ENCODE measurements at regions not wholly inside any gene's neighbourhood (a gene's known extent, or its start where the extent isn't known, plus 50 kb on each side); places are given as distances from the start of the nearest gene placed in this dataset.

- H3K36me3 ChIP-seq (replicated peaks in 1 of 2; ENCODE audit: insufficient read depth in 1 of 2, low read depth in 2 of 2) = no peaks in the 10 kb centered on the region
- TF ChIP-seq POLR2A (IDR thresholded peaks at IDR 0.05) = no peak
- TF ChIP-seq CTCF (IDR thresholded peaks at IDR 0.05) = no peak
- DNase-seq (no peak), ATAC-seq (no peak)
- no peaks in the 10 kb centered on the region for H3K27me3 ChIP-seq
- intact Hi-C loops (cut with DNase I) = no loop called here
- no peaks in the 10 kb centered on the region for H3K4me1 ChIP-seq
- H3K9me3 ChIP-seq = no peaks in the 10 kb centered on the region
- 73 to 76% methylated on average over 2 of the region's 2 CpGs for WGBS, 2 donors
- no peak overlapping the region for H3K27ac ChIP-seq
- no peak overlapping the region for H3K4me3 ChIP-seq
These were observed 251.9 kb upstream of the TMC3 start for GRCh38 chr15:81625896-81626295.

GRCh38 chr15:81619002-81619401 is 245.0 kb upstream of the TMC3 start:
- 72% methylated on average over 4 of the region's 4 CpGs for WGBS, 2 donors
- Histone ChIP-seq H3K36me3 (replicated peaks in 1 of 2; ENCODE audit: insufficient read depth in 1 of 2, low read depth in 2 of 2) (no peaks in the 10 kb centered on the region), H3K9me3 (no peaks in the 10 kb centered on the region), H3K4me3 (no peak overlapping the region), H3K27ac (no peak overlapping the region), H3K4me1 (no peaks in the 10 kb centered on the region), H3K27me3 (no peaks in the 10 kb centered on the region)
- intact Hi-C loops (cut with DNase I) = no loop called here
- ATAC-seq = no peak
- no peak for TF ChIP-seq POLR2A (IDR thresholded peaks at IDR 0.05)
- no peak for TF ChIP-seq CTCF (IDR thresholded peaks at IDR 0.05)
- DNase-seq = no peak

GRCh38 chr15:81612631-81613030 is 238.6 kb upstream of the TMC3 start:
- WGBS, 2 donors = 82 to 87% methylated on average over 2 of the region's 2 CpGs
- Histone ChIP-seq H3K27ac (no peak overlapping the region), H3K4me1 (no peaks in the 10 kb centered on the region), H3K4me3 (no peak overlapping the region), H3K9me3 (no peaks in the 10 kb centered on the region), H3K36me3 (replicated peaks in 1 of 2; ENCODE audit: insufficient read depth in 1 of 2, low read depth in 2 of 2) (no peaks in the 10 kb centered on the region), H3K27me3 (no peaks in the 10 kb centered on the region)
- intact Hi-C loops (cut with DNase I) = no loop called here
- no peak for ATAC-seq
- no peak for DNase-seq
- TF ChIP-seq POLR2A (IDR thresholded peaks at IDR 0.05) (no peak), CTCF (IDR thresholded peaks at IDR 0.05) (no peak)

GRCh38 chr15:81611679-81612078 is 237.7 kb upstream of the TMC3 start:
- H3K9me3 ChIP-seq = no peaks in the 10 kb centered on the region
- H3K36me3 ChIP-seq (replicated peaks in 1 of 2; ENCODE audit: insufficient read depth in 1 of 2, low read depth in 2 of 2) = no peaks in the 10 kb centered on the region
- no peaks in the 10 kb centered on the region for H3K4me1 ChIP-seq
- ATAC-seq (no peak), DNase-seq (no peak)
- H3K4me3 ChIP-seq = no peak overlapping the region
- TF ChIP-seq CTCF (IDR thresholded peaks at IDR 0.05) (no peak), POLR2A (IDR thresholded peaks at IDR 0.05) (no peak)
- H3K27me3 ChIP-seq = no peaks in the 10 kb centered on the region
- intact Hi-C loops (cut with DNase I) = no loop called here
- no peak overlapping the region for H3K27ac ChIP-seq
- 64 to 74% methylated on average over 4 of the region's 4 CpGs for WGBS, 2 donors

GRCh38 chr15:81608309-81608829 is 234.4 kb upstream of the TMC3 start:
- ATAC-seq (no peak), DNase-seq (no peak)
- H3K4me3 ChIP-seq = no peak overlapping the region
- no peaks in the 10 kb centered on the region for H3K36me3 ChIP-seq (replicated peaks in 1 of 2; ENCODE audit: insufficient read depth in 1 of 2, low read depth in 2 of 2)
- TF ChIP-seq CTCF (IDR thresholded peaks at IDR 0.05) (no peak), POLR2A (IDR thresholded peaks at IDR 0.05) (no peak)
- no peaks in the 10 kb centered on the region for H3K4me1 ChIP-seq
- WGBS, 2 donors = 68 to 70% methylated on average over 2 of the region's 2 CpGs
- no peaks in the 10 kb centered on the region for H3K9me3 ChIP-seq
- H3K27ac ChIP-seq = no peak overlapping the region
- no peaks in the 10 kb centered on the region for H3K27me3 ChIP-seq
- intact Hi-C loops (cut with DNase I) = no loop called here
